HG02798 (cell line): ENCODE measurements at regions not wholly inside any gene's neighbourhood (a gene's known extent, or its start where the extent isn't known, plus 50 kb on each side); places are given as distances from the start of the nearest gene placed in this dataset.
"Not testable (repeated sequence)": the region's sequence is repeated elsewhere in the genome, so short reads cannot be mapped to it uniquely, and the experiment has no call there.

Source experiments
- ATAC-seq: cut with Tn5 transposase; IDR thresholded peaks from one replicate; pipeline ENCODE4 v1.9.1; 2021; ENCODE audit warnings: mild to moderate bottlenecking; ENCODE audit not compliant: unreplicated experiment, poor library complexity

DNA sequence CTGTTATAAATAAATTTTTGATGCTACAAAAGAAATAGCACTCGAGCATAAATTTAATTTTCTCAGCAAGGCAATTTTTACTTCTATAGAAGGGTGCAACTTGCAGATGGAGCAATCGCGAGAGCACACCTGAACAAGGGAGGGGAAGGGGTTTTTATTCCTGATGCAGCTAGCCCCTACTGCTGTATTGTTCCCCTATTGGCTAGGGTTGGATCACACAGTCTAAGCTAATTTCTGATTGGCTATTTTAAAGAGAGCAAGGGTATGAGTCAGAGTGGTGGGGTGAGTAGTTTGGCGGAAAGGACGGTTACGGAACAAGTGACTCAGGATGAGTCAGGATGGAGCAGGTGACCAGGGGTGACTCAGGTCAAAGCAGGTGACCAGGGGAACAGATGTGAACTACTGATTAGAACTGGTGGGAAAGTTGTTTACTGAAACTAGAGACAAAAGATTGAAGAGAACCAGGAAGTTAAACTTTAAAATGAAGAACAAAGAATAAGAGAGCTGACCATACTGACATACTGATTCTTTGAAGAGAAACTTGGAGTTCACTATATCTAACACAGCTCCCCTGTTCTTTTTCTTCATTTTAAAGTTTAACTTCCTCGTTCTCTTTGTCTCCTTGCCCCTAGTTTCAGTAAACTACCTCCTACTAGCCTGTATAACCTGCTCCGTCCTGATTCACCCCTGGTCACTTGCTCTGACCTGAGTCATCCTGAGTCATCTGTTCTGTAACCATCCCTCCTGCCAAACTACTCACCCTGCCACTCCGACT, 101.9 kb upstream of the SHB start:
- ATAC-seq = not testable (repeated sequence)

DNA sequence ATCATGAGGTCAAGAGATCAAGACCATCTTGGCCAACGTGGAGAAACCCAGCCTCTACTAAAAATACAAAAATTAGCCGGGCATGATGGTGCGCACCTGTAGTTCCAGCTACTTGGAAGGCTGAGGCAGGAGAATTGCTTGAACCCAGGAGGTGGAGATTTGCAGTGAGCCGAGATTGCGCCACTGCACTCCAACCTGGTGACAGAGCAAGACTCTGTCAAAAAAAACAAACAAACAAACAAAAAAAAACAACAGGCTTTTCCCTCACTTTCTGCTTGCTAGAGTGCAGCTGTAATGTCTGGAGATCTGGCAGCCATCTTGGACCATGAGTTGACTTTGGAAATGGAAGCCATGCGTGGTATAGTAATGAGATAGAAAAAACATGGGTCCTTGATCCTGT, 101.1 kb upstream of the SHB start:
- ATAC-seq = not testable (repeated sequence)

- ATAC-seq = no peak
Measured at GRCh38 chr9:38166501-38166900, 97.5 kb upstream of the SHB start.

- ATAC-seq = no peak
Measured at GRCh38 chr9:38164659-38165221, 95.7 kb upstream of the SHB start.

- no peak for ATAC-seq
Measured at GRCh38 chr9:38163518-38163917, 94.5 kb upstream of the SHB start.

GRCh38 chr9:38162332-38163211, 93.5 kb upstream of the SHB start:
- ATAC-seq = no peak

GRCh38 chr9:38160613-38161215, 91.7 kb upstream of the SHB start:
- no peak for ATAC-seq

GRCh38 chr9:38159599-38159998, 90.6 kb upstream of the SHB start:
- ATAC-seq = no peak

DNA sequence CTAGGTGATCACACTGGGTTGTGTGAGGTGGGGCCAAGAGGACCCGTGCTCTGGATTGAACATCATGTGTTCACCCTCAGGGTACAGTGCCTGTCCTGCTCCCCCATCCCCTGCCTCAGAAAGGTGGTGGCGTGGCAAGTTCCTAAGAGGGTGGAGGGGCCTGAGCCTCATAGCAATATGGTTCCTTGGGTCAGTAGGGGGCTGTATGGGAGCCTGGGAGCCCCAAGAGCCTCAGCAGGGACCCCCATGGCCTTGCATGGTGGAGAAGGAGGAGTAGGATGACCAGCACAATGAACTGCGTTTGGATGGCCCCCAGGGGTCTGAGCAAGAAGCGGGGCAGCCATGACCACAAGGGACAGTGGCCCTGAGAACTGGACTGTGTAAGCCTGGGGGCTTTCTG, 89.6 kb upstream of the SHB start:
- ATAC-seq = no peak

DNA sequence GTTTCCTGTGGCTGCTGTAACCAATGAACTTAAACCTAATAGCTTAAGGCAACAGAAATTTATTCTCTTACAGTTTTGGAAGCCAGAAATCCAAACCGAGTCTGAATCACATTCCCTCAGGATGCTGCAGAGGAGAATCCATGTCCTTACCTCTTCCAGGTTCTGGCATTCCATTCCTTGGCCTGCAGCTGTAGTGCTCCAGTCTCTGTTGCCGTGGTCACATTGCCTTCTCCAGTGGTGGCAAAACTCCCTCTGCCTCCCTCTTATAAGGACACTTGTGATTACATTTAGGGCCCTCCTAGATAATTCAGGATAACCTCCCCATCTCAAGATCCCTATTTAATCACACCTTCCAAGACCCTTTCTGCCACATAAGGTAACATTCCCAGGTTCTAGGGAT, 88.7 kb upstream of the SHB start:
- ATAC-seq = no peak

DNA sequence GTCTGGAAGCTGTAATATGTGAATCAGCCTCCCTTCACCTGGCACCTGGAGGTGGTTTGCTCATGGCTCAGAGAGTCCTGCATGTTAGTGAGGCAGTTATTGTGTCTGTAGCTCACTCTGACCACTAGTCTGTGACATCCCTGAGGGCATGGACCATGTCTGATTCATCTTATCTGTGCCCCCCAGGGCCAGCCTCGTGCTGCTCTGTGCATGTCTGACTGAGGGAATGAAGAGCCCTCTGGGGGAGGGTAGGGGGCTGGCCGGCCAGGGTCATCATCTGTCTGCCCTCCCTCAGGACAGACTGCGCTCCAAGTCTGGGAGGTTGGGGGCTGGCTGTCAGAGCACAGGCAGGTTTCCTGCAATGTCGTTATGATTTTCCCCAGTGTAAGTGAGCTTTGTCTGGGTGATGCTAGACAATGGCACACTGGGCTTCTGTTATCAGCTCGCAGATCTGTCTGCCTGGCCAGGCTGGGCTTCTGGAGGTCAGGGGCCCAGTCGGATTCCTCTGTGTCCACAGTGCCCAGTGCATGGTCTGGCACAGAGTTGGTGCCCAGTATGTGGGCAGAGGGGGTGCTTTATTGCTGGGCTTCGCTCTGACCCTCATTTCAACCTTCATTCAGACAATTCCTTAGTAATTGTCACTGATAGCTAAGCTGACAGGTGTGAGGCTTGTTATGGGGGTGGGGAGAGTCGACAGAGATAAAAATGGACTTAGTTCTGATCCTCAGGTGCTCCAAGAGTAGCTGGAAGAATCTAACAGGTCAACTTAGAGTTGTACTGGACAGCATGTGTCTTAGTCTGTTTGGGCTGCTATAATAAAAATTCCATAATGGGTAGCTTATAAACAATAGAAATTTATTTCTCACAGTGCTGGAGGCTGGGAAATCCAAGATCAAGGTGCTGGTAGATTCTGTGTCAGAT, 85.7 kb upstream of the SHB start:
- ATAC-seq = no peak

DNA sequence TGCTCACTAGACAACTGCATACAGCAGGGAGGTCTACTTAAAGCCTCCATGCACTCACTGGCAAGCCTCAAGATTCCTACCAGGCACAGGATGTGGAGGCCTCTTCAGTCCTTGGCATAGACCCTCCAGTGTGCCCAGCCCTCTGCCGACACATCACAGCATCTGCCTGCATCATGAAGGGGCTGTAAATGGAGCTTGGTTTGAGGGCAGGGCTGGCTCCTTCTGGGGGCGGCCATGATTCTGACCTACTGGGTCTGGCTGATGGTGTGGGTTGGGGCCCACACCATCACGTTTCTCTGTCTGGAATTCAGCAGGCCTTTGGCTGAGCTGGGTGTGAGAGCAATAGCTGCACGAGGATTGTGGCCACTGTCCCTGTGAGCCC, 84.9 kb upstream of the SHB start:
- no peak for ATAC-seq

- ATAC-seq = no peak
Measured at GRCh38 chr9:38153152-38153909, 84.3 kb upstream of the SHB start.

DNA sequence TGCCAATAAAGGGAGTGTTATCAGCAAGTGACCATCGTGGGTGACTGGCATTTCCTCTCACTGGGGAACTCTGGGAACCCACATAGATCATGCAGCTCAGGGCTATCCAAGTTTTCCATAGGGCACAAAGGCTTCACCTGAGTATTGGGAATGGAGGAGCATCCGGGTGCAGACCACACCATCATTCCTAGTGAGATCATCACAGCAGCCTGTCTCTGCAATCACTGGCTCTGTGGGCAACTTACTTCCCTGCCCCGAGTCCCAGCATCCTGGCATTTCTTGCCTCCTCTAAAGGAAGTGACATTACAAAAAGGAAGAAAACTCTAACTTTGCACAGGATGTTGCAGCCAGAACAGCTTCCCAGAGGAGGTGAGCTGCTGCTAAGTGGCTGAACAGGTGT, 80.6 kb upstream of the SHB start:
- ATAC-seq = no peak

DNA sequence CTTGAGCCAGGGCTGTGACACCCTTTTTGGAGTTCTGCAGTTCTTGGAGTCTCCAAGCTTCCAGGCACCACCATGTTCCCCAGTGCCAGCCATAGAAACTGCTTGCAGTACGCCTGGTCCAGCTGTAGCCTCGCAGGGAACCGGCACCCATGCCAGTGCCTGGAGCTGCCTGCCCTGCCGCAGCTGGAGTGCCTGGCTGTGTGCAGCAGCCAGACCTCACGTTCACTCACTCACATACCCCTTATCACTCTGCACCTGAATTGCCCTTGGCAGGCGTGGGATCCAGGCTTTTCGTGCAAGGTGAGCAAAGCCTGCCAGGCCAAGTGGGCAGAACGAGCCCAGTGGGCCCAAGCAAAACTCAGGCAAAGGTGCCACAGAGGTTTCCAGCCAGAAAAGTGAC, 77.8 kb upstream of the SHB start:
- no peak for ATAC-seq

DNA sequence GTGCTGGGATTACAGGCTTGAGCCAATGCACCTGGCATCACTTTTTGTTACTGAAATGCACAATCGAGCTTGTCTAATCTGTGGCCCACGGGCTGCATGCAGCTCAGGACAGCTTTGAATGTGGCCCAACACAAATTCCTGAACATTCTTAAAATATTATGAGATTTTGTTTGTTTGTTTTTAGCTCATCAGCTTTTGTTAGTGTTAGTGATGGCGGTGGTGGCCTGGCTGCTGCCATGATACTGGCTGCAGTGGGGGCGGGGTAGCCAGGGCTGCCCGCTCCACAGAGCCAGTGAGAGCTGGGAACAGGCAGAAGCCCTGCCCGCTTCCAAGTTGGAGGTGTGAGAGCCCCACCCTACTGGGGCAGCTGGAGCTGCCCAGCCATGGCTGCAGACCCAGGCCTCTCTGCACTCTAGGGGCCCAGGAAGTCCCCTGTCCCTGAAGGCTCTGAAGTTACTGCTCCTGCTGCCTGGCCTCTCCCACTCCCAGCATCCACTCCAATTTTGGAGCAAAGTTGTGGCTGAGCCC, 76.6 kb upstream of the SHB start:
- ATAC-seq = no peak

- no peak for ATAC-seq
Measured at GRCh38 chr9:38144421-38144820, 75.4 kb upstream of the SHB start.

GRCh38 chr9:38141746-38142591, 72.9 kb upstream of the SHB start:
- ATAC-seq = peak; percentile 41
